ENCODE measurements at regions not wholly inside any gene's neighbourhood (a gene's known extent, or its start where the extent isn't known, plus 50 kb on each side); places are given as distances from the start of the nearest gene placed in this dataset.

GRCh38 chr2:145806546-145806945 lies 1286.6 kb upstream of the ZEB2 start:
- no peak for FAIRE-seq
- Histone ChIP-seq H3K27me3 (ENCODE audit: control insufficient read depth, insufficient read depth, low read length) (no peaks in the 10 kb centered on the region), H3K36me3 (ENCODE audit: control insufficient read depth, insufficient read depth, low read length) (no peaks in the 10 kb centered on the region), H3K4me3 (ENCODE audit: low read depth, low read length) (no peak overlapping the region)
- no peak for TF ChIP-seq CTCF (IDR thresholded peaks at IDR 0.05; ENCODE audit: insufficient read depth, low read length, severe bottlenecking)
- DNase-seq (ENCODE audit: low read depth): no peak

GRCh38 chr2:145802133-145802532 lies 1282.2 kb upstream of the ZEB2 start:
- H3K27me3 ChIP-seq (ENCODE audit: control insufficient read depth, insufficient read depth, low read length): no peaks in the 10 kb centered on the region
- FAIRE-seq (no peak), DNase-seq (ENCODE audit: low read depth) (no peak)
- no peaks in the 10 kb centered on the region for H3K36me3 ChIP-seq (ENCODE audit: control insufficient read depth, insufficient read depth, low read length)
- no peak overlapping the region for H3K4me3 ChIP-seq (ENCODE audit: low read depth, low read length)
- no peak for TF ChIP-seq CTCF (IDR thresholded peaks at IDR 0.05; ENCODE audit: insufficient read depth, low read length, severe bottlenecking)

GRCh38 chr2:145801210-145801609 lies 1281.3 kb upstream of the ZEB2 start:
- FAIRE-seq (no peak), DNase-seq (ENCODE audit: low read depth) (no peak)
- no peaks in the 10 kb centered on the region for H3K27me3 ChIP-seq (ENCODE audit: control insufficient read depth, insufficient read depth, low read length)
- no peaks in the 10 kb centered on the region for H3K36me3 ChIP-seq (ENCODE audit: control insufficient read depth, insufficient read depth, low read length)
- no peak overlapping the region for H3K4me3 ChIP-seq (ENCODE audit: low read depth, low read length)
- no peak for TF ChIP-seq CTCF (IDR thresholded peaks at IDR 0.05; ENCODE audit: insufficient read depth, low read length, severe bottlenecking)

- no peak for TF ChIP-seq CTCF (IDR thresholded peaks at IDR 0.05; ENCODE audit: insufficient read depth, low read length, severe bottlenecking)
- DNase-seq (ENCODE audit: low read depth) (peak; percentile 98), FAIRE-seq (no peak)
- Histone ChIP-seq H3K27me3 (ENCODE audit: control insufficient read depth, insufficient read depth, low read length) (no peaks in the 10 kb centered on the region), H3K36me3 (ENCODE audit: control insufficient read depth, insufficient read depth, low read length) (no peaks in the 10 kb centered on the region), H3K4me3 (ENCODE audit: low read depth, low read length) (no peak overlapping the region)
Observed at GRCh38 chr2:145800151-145801091, 1280.5 kb upstream of the ZEB2 start.

- FAIRE-seq: no peak
- peak; percentile 25 for DNase-seq (ENCODE audit: low read depth)
- Histone ChIP-seq H3K36me3 (ENCODE audit: control insufficient read depth, insufficient read depth, low read length) (no peaks in the 10 kb centered on the region), H3K4me3 (ENCODE audit: low read depth, low read length) (no peak overlapping the region), H3K27me3 (ENCODE audit: control insufficient read depth, insufficient read depth, low read length) (no peaks in the 10 kb centered on the region)
- TF ChIP-seq CTCF (IDR thresholded peaks at IDR 0.05; ENCODE audit: insufficient read depth, low read length, severe bottlenecking): no peak
Observed at GRCh38 chr2:145799595-145800108, 1279.7 kb upstream of the ZEB2 start.

All from bronchial epithelial cell (primary cell).